GM21737 (cell line): ENCODE measurements at regions not wholly inside any gene's neighbourhood (a gene's known extent, or its start where the extent isn't known, plus 50 kb on each side); places are given as distances from the start of the nearest gene placed in this dataset.
"Not testable (repeated sequence)": the region's sequence is repeated elsewhere in the genome, so short reads cannot be mapped to it uniquely, and the experiment has no call there.

Source experiments
- ATAC-seq: cut with Tn5 transposase; IDR thresholded peaks from one replicate; pipeline ENCODE4 v1.9.1; 2021; ENCODE audit warnings: mild to moderate bottlenecking, moderate library complexity; ENCODE audit not compliant: unreplicated experiment

DNA sequence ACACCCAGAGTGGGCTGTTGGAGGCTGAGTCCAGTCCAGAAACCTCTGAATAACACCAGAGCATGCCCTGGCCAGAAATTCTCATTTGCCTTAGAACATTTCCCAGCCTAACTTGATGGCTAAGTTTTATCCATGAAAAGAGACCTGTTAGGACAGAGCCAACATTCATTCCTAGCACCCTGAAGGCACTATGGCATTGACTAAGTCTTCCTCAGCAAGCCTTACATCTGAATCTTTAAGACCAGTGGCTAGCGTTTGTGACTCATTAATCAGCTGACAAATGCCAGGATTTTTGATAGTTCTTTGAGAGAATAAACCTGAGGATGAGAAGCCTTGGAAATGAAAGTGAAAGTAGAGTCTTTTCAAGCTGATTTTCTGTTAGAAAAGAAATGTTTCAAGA is 1087.1 kb upstream of the ALCAM start:
- ATAC-seq, result no peak

GRCh38 chr3:104281713-104282112 is 1085.0 kb upstream of the ALCAM start:
- ATAC-seq, result no peak

GRCh38 chr3:104286645-104287044 is 1080.1 kb upstream of the ALCAM start:
- no peak for ATAC-seq

DNA sequence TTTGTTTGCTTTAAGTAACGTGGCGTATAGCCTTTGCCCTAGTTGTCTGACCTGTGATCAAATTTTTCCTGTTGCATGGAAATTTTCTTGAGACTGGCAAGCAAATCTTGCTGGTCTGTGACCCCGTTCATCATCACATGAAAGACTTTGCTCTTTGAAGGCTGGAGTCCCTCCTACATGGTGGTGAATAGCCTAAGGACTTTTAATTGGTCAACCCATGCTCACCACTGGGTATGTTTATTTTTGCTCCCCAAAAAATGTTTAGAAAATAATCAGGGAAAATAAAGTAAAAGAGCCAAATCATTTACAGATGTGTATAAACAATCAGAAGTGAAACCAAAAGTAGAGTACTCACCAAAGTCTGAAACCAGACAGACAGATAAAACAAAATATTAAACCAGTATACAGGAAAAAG is 1075.3 kb upstream of the ALCAM start:
- ATAC-seq, result no peak

GRCh38 chr3:104291878-104292277 is 1074.8 kb upstream of the ALCAM start:
- ATAC-seq, result no peak

DNA sequence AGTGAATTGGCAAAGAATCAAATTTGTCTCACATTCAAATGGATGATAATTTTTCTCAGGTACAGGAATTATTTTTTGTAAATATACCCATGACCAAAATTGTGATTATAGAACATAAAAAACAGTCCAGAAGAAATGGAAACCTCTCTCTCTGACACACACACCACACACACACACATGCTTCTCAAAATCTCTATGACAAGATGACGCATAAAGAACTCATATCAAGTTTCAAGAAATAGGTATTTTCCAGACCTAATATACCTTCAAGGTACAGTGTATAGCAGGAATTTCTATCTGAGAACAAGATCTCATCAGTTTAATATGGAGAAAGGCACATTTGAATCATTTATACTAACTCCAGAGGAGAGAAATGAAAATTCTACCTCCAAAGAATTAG is 1069.1 kb upstream of the ALCAM start:
- no peak for ATAC-seq

GRCh38 chr3:104298662-104299061 is 1068.0 kb upstream of the ALCAM start:
- no peak for ATAC-seq

DNA sequence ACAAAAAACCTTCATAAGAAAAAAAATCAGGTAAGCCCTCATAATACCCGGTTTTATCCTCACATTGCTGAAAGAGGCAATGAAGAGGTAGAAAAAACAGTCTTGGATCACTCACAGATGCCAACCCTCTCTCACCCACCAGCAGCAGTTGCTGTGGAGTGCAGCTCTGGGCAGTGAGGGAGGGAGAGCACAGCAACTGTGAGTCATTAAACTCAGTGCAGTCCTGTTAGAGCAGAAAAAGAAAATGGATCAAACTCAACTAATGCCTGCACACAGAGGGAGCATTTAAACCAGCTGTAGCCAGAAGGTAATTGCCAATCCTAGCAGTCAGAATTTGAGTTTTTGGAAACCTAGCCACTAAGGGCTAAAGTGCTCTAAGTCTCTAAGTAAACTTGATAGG is 1050.6 kb upstream of the ALCAM start:
- no peak for ATAC-seq

GRCh38 chr3:104323226-104323625 is 1043.5 kb upstream of the ALCAM start:
- ATAC-seq, result no peak

- ATAC-seq, result no peak
Measured at GRCh38 chr3:104347291-104347690, 1019.4 kb upstream of the ALCAM start.

DNA sequence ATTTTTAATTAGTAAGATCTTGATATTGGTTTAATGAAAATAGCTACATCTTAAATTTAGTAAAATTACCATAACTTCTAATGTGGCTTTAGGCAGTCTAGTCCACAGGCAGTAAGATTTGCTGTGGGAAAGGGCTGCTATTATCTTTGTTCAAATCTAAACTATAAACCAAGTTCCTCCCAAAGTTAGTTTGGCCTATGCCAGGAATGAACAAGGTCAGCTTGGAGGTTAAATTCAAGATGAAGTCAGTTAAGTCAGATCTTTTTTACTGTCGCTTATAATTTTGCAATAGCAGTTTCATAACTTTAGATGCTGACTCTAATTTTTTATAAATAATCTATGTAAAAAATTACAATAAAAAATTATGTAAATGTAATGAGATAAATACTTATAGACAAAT is 1016.9 kb upstream of the ALCAM start:
- ATAC-seq, result no peak

DNA sequence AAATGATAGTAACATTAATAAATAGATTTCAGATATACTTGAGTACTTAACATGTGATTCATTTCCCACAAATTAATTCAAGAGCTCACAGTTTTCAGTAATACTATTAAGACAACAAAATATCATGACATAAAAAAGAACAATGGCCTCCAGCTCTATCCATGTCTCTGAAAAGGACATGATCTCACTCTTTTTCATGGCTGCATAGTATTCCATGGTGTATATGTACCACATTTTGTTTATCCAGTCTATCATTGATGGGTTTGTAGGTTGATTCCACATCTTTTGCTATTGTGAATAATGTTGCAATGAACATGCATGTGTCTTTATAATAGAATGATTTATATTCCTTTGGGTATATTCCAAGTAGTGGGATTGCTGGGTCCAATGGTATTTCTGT is 1012.8 kb upstream of the ALCAM start:
- ATAC-seq, result no peak

DNA sequence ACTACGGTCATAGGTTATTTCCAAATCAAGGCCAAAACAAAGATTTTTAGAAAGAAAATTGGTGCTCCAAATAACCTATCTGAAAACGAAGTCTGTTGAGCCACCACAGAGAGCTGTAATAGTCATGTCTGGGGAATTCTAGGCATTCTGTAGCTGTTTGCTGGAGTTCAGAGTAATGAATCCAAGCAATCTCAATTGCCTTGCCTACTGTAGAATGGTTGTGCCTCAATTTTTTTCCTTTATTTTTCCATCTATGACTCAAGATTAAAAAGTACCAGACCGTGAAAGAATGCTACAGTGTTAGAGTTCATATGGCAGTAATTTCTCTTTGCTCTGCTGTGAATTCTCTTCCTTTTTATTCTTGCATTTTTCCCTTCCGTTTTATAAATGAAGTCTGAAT is 1007.2 kb upstream of the ALCAM start:
- ATAC-seq, result no peak

DNA sequence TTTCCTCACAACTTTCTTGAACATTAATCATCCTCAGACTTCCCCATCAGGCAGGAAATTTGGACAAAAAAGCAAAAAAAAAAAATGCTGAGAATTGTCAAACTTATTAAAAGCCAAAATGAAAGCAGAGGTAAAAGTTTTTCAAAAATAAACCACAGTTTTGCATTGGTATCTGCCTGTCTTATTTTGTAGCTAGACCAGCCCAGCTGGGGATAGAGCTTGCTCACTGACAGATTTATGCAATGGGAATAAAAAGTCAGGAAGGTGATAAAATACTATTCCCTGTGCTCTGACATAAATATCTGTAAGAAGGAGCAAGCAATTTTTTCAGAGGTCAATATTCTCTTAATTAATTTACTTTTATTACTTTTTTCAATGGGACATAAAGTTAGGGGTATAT is 1006.7 kb upstream of the ALCAM start:
- no peak for ATAC-seq

DNA sequence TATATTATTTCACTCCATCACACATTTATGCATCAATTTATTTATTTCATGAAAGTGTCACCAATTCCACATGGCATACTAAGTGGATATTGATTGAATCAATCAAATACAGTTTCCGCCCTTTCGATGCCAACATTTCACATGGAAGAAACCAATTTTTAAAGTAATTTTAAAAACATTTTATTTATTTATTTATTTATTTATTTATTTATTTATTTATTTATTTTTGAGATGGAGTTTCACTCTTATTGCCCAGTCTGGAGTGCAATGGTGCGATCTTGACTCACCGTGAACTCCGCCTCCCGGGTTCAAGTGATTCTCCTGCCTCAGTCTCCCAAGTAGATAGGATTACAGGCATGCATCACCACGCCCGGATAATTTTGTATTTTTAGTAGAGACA is 1005.0 kb upstream of the ALCAM start:
- ATAC-seq, result not testable (repeated sequence)

DNA sequence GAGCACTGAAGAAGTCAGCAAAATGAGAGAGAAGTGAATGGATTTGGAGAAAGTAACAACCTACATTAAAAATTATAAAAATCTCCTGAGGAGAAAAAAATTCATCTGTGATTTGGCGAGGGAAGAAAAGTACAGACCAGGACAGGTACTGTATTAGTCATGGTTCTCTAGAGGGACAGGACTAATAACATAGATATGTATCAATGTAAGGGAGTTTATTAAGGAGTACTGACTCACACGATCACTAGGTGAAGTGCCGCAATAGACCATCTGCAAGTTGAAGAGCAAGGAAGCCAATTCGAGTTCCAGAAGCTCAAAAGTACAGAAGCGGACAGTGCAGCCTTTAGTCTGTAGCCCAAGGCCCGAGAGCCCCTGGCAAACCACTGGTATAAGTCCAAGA is 1004.4 kb upstream of the ALCAM start:
- ATAC-seq, result no peak

DNA sequence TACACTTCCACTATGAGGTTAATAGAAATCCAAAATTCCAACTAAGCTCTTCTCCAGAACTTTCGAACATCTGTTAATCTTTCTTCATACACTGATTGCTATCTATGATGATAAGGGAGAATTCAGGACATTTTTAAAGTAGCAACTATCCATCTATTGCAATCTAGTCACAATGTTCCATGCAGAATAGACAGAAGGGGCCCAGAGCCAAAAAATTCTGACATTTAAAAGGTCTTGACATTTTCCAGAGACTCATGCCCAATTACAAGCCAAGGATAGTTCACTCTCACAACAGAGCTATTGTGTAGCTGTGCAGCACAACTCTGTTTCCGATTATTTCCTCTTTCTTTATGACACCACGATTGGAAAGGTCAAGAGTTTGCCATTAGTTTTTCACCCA is 999.7 kb upstream of the ALCAM start:
- ATAC-seq, result no peak

GRCh38 chr3:104368760-104369159 is 997.9 kb upstream of the ALCAM start:
- no peak for ATAC-seq

DNA sequence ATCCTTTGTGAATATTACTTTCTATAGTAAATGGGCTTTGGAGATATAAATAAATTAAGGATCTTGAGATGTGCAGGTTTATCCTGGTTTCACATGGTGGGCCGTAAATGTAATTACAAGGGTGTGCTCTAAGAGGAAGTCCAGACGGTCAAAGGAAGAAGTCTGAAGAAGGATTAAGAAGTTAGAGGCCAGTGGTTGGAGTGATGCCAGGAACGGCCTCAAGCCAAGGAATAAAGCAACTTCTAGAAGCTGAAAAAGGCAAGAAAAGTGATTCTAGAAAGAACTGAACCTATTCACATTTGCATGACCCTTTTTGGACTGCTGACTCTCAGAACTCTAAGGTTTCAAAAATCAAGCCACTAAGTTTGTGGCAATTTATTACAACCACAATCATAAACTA is 981.3 kb upstream of the ALCAM start:
- no peak for ATAC-seq

DNA sequence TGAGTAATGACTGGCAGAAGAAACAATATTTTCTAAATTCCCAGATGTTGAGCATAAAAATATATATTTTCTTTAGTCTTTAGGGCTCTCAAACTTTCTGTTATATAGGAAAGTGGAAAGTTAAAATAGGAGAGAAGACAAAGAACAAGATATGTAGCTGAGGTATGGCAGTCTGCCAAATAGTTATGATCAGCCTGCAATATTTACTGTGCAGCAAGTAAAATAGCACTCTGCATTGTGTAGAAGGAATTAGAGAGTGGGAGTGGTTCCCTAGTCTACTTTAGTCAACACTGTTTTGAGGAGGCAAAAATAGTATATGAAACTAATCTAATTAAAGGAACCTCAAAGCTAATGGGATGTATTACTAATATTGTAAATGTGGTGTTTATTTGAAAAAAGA is 978.1 kb upstream of the ALCAM start:
- ATAC-seq, result no peak

DNA sequence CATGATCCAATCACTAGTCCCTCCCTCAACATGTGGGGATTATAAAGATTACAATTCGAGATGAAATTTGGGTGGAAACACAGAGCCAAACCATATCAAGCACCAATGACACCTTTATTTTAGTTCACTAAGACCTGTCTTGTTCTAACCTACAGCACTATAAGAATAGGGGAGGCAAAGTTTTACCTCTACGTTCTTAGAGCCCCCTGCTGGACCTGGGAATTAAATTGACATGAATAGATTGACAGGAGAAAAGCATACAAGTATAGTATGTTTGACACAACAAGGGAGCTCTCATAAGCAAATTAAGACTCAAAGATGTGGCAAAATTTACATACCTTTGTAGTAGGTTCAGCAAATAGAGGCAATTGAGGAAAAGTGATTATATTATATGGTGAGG is 974.4 kb upstream of the ALCAM start:
- ATAC-seq, result no peak

DNA sequence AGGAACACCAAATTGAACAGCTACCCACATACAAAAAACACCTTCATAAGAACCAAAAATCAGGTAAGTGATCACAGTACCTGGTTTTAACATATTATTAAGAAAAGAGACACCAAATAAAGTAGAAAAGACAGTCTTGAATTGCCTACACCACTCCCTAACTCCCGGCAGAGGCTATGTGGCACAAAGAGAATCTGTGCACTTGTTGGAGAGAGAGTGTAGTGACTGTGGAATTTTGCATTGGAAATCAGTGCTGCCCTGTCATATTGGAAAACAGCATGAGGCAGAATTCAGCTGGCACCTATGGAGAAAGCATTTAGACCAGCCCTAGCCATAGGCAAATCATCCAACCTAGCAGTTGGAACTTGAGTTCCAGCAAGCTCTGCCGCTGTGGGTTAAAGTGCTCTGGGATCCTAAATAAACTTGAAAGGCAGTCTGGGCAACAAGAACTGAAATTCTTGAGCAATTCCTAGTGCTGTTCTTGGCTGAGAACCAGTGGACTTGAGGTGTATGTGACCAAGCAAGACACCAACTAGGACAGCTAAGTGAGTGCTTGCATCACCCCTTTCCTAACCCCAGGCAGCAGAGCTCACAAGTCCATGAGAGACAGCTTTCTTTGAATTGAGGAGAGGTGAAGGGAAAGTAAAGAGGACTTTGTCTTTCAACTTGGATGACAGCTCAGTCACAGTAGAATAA is 969.6 kb upstream of the ALCAM start:
- no peak for ATAC-seq

GRCh38 chr3:104397713-104398112 is 969.0 kb upstream of the ALCAM start:
- no peak for ATAC-seq
